ENCODE measurements at regions not wholly inside any gene's neighbourhood (a gene's known extent, or its start where the extent isn't known, plus 50 kb on each side); places are given as distances from the start of the nearest gene placed in this dataset.

DNA sequence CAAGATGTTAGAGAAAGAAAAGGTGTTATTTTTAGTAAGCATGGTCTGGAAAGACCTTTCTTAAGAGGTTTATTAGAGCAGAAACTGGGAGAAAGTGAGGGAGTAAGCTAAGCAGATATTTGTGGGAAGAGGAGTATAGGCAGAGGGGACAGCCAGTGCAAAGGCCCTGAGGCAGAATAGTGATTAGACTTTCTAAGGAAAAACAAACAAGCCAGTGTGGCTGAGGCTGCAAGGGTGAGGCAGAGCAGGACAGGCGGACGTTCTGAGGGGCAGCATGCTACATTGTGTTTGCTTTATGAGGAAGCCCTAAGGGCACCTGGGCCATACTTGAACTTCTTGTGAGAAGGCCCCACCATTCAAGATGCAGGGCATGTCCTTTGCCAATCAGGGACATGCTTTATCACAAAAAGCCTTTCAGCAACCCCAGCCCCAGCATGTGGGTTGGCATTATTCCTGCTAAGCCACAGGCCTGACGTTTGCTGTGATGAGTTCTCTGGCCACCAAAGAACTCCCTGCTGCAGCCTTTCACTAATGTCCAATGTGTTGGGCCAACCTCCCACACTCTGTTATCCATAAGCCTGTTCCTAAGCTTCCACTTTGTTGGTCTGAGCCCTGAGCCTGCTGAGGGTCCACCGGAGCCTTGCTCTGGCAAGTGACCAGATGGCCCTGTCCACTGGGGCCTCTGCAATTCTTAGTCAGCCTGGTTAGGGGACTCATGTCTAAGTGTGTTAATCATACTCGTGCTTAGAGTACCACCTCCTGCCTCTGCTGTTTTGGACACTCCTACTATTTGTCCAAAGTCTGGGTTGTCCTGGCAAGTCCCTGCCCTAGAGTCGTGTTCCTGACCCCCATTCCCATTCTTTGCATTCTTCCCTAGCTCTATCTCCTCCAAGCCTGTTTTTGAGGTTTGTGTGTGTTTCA is 209.9 kb upstream of the CTNNB1 start:
- H3K4me1 ChIP-seq: no peaks in the 10 kb centered on the region
- no peaks in the 10 kb centered on the region for H3K36me3 ChIP-seq
- no peak for DNase-seq
- WGBS, 5 donors: 62 to 70% (median 66%) methylated on average over 6 of the region's 6 CpGs
- TF ChIP-seq POLR2A (IDR thresholded peaks at IDR 0.05): no peak
- no peak for TF ChIP-seq POLR2AphosphoS5 (IDR thresholded peaks at IDR 0.05)
- no peak for TF ChIP-seq EP300 (IDR thresholded peaks at IDR 0.05)
- TF ChIP-seq, protein P1, sequence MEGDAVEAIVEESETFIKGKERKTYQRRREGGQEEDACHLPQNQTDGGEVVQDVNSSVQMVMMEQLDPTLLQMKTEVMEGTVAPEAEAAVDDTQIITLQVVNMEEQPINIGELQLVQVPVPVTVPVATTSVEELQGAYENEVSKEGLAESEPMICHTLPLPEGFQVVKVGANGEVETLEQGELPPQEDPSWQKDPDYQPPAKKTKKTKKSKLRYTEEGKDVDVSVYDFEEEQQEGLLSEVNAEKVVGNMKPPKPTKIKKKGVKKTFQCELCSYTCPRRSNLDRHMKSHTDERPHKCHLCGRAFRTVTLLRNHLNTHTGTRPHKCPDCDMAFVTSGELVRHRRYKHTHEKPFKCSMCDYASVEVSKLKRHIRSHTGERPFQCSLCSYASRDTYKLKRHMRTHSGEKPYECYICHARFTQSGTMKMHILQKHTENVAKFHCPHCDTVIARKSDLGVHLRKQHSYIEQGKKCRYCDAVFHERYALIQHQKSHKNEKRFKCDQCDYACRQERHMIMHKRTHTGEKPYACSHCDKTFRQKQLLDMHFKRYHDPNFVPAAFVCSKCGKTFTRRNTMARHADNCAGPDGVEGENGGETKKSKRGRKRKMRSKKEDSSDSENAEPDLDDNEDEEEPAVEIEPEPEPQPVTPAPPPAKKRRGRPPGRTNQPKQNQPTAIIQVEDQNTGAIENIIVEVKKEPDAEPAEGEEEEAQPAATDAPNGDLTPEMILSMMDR (IDR thresholded peaks at IDR 0.05): no peak
- no peak overlapping the region for H3K27ac ChIP-seq
- no peaks in the 10 kb centered on the region for H3K9me3 ChIP-seq
- no peak overlapping the region for H3K4me3 ChIP-seq
- intact Hi-C loops (cut with DNase I; ENCODE audit: low total_unique reads): no loop called here
- H3K27me3 ChIP-seq: no peaks in the 10 kb centered on the region

DNA sequence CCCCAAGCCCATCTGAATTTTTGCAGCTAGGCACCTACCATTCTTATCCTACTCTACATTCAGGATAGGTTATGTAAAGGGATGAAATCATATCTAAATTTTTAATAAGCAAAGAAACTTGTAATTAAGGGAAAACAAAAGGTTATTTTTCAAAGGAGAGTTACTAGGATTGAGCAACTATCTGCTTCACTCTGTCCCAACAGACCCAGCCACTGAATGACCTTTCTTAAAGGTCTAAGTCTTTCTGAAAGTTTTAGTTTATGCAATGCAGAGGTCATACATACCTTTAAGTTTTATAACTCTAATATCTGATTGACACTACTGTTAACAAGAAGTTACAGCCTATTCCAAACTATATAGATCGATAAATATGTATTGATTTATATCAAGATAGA is 209.2 kb upstream of the CTNNB1 start:
- Histone ChIP-seq H3K36me3 (no peaks in the 10 kb centered on the region), H3K9me3 (no peaks in the 10 kb centered on the region), H3K27me3 (no peaks in the 10 kb centered on the region), H3K4me1 (no peaks in the 10 kb centered on the region), H3K4me3 (no peak overlapping the region), H3K27ac (no peak overlapping the region)
- intact Hi-C loops (cut with DNase I; ENCODE audit: low total_unique reads): no loop called here
- 92 to 100% (median 95%) methylated on average over 1 of the region's 1 CpG for WGBS, 5 donors
- TF ChIP-seq POLR2AphosphoS5 (IDR thresholded peaks at IDR 0.05): no peak
- TF ChIP-seq, protein P1 (IDR thresholded peaks at IDR 0.05): no peak
- no peak for TF ChIP-seq EP300 (IDR thresholded peaks at IDR 0.05)
- TF ChIP-seq POLR2A (IDR thresholded peaks at IDR 0.05): no peak
- DNase-seq: no peak

DNA sequence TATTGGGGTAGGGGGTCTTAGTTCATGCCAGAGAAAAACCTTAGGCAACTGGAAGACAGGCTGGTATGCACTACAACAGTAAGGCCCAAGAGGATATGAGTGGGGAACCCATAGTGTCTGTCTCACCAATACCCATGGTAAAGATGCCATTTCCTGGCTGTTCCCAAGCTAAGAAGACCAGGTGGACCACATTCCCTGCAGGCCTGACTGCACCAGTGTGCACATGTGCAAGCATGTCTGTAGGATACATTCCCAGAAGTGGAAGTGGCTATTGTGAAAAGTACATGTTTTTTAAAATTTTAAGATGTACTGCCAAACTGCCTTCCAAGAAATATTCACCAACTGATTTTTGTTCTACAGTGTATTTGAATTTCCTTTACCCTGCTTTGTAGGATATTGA is 207.3 kb upstream of the CTNNB1 start:
- Histone ChIP-seq H3K4me1 (peaks cover 0 to 6% (median 0%) of the 10 kb centered on the region in 4 donors), H3K27ac (no peak overlapping the region), H3K9me3 (no peaks in the 10 kb centered on the region), H3K36me3 (no peaks in the 10 kb centered on the region), H3K4me3 (no peak overlapping the region), H3K27me3 (no peaks in the 10 kb centered on the region)
- no peak for DNase-seq
- intact Hi-C loops (cut with DNase I; ENCODE audit: low total_unique reads): no loop called here
- no peak for TF ChIP-seq EP300 (IDR thresholded peaks at IDR 0.05)
- no peak for TF ChIP-seq POLR2A (IDR thresholded peaks at IDR 0.05)
- TF ChIP-seq POLR2AphosphoS5 (IDR thresholded peaks at IDR 0.05): no peak
- TF ChIP-seq, protein P1 (IDR thresholded peaks at IDR 0.05): no peak

DNA sequence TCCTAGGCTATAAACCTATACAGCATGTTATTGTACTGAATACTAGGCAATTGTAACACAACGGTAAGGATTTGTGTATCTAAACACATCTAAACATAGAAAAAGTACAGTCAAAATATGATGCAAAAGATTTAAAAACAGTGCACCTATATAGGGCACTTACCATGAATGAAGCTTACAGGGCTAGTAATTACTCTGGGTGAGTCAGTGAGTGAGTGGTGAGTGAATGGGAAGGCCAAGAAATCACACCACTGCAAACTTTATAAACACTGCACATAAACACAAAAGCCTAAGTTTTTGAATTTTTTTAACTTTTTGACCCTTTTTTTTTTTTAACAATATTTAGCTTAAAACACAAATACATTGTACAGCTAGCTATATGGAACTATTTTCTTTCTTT is 204.7 kb upstream of the CTNNB1 start:
- H3K36me3 ChIP-seq: no peaks in the 10 kb centered on the region
- intact Hi-C loops (cut with DNase I; ENCODE audit: low total_unique reads): no loop called here
- WGBS, 5 donors: 75 to 89% (median 83%) methylated on average over 1 of the region's 1 CpG
- no peak for DNase-seq
- no peak overlapping the region for H3K4me3 ChIP-seq
- no peaks in the 10 kb centered on the region for H3K9me3 ChIP-seq
- no peak overlapping the region for H3K27ac ChIP-seq
- TF ChIP-seq EP300 (IDR thresholded peaks at IDR 0.05) (no peak), POLR2AphosphoS5 (IDR thresholded peaks at IDR 0.05) (no peak)
- TF ChIP-seq, protein P1 (IDR thresholded peaks at IDR 0.05): no peak
- peaks cover 0 to 6% (median 0%) of the 10 kb centered on the region in 4 donors for H3K4me1 ChIP-seq
- no peaks in the 10 kb centered on the region for H3K27me3 ChIP-seq
